HEK293T (cell line): ENCODE measurements at regions not wholly inside any gene's neighbourhood (a gene's known extent, or its start where the extent isn't known, plus 50 kb on each side); places are given as distances from the start of the nearest gene placed in this dataset.

ENCODE experiments used
- FOXA1 ChIP-seq: fragments of 450-650 bp; IDR thresholded peaks from 2 replicates; pipeline ENCODE4 v1.6.1; 2016; ENCODE audit warnings: mild to moderate bottlenecking
- FOXM1 ChIP-seq: fragments of 450-650 bp; IDR thresholded peaks from 2 replicates; pipeline ENCODE4 v1.6.1; 2017; ENCODE audit warnings: mild to moderate bottlenecking, borderline replicate concordance

GRCh38 chr14:98156411-98156810, 1115.6 kb downstream of the BCL11B start:
- TF ChIP-seq FOXA1 (no peak), FOXM1 (no peak)
